Tibial nerve (tissue), 3 donors: ENCODE measurements at regions not wholly inside any gene's neighbourhood (a gene's known extent, or its start where the extent isn't known, plus 50 kb on each side); places are given as distances from the start of the nearest gene placed in this dataset.

Experiments
- CTCF ChIP-seq, 5 experiments: fragments of 200-600 bp in 3 of 5; fragments of 450-650 bp in 2 of 5; sonication (generic) in 3 of 5; IDR thresholded peaks; one replicate each; pipeline ENCODE4 v1.5.1; 2016 to 2019; ENCODE audit warnings: antibody characterized with exemption in 5 of 5, mild to moderate bottlenecking in 3 of 5, moderate library complexity in 2 of 5
- POLR2A ChIP-seq, 2 donors: fragments of 450-650 bp; IDR thresholded peaks; one replicate each; pipeline ENCODE4 v1.6.1; 2017; ENCODE audit warnings: antibody characterized with exemption in 2 of 2, mild to moderate bottlenecking in 2 of 2, moderate library complexity in 2 of 2

GRCh38 chr15:70435872-70436271, 327.5 kb downstream of the UACA start:
- TF ChIP-seq POLR2A (IDR thresholded peaks at IDR 0.05), result no peak
- no peak for TF ChIP-seq CTCF (IDR thresholded peaks at IDR 0.05)
